Prostate gland (tissue), 2 donors: ENCODE measurements at regions not wholly inside any gene's neighbourhood (a gene's known extent, or its start where the extent isn't known, plus 50 kb on each side); places are given as distances from the start of the nearest gene placed in this dataset.

Experiments
- DNase-seq: peaks from one replicate; pipeline ENCODE4 v3.0.0-alpha.2; 2019; ENCODE audit warnings: low spot score
- H3K27ac ChIP-seq, 2 donors: fragments of 200-600 bp; sonication (generic); 2 replicates each; pipeline ENCODE4 v1.5.1; 2017 to 2019
- H3K27me3 ChIP-seq: fragments of 200-600 bp; sonication (generic); replicated peaks from 2 replicates; pipeline ENCODE4 v1.5.1; 2019; ENCODE audit not compliant: insufficient read depth
- H3K36me3 ChIP-seq, 2 donors: fragments of 200-600 bp; sonication (generic); 1 replicate in 1 of 2; 2 replicates in 1 of 2; pipeline versions ENCODE4 v1.5.1 to v1.8.1; 2017 to 2019
- H3K4me1 ChIP-seq: fragments of 200-600 bp; sonication (generic); replicated peaks from 2 replicates; pipeline ENCODE4 v1.5.1; 2019
- H3K4me3 ChIP-seq, 2 donors: fragments of 200-600 bp; sonication (generic); 2 replicates each; pipeline ENCODE4 v1.5.1; 2017 to 2019
- H3K9me3 ChIP-seq: fragments of 200-600 bp; sonication (generic); 2 replicates; pipeline ENCODE4 v1.5.1; 2017
- POLR2A ChIP-seq: fragments of 450-650 bp; IDR thresholded peaks from one replicate; pipeline ENCODE4 v1.6.1; 2016; ENCODE audit warnings: antibody characterized with exemption, mild to moderate bottlenecking
- POLR2AphosphoS5 ChIP-seq: sonication (generic); formaldehyde crosslinking; IDR thresholded peaks from one replicate; pipeline ENCODE4 v1.6.1; 2017; ENCODE audit warnings: antibody characterized with exemption
- WGBS: methylation state at CpG from one replicate; pipeline ENCODE4 v1.1.5; 2018; 5-methylcytosine and 5-hydroxymethylcytosine counted together
- intact Hi-C: fragments of 100-400 bp; cut with DNase I; formaldehyde crosslinking; loops from one replicate; pipeline ENCODE4 v1.14.2; 2022
- TF ChIP-seq, protein P1 (sequence below), 4 experiments: fragments of 200-600 bp in 2 of 4; fragments of 450-650 bp in 2 of 4; sonication (generic) in 2 of 4; IDR thresholded peaks; 1 replicate in 3 of 4; 2 replicates in 1 of 4; pipeline ENCODE4 v1.5.1; 2016 to 2019; ENCODE audit warnings: antibody characterized with exemption in 4 of 4, mild to moderate bottlenecking in 2 of 4, moderate library complexity in 2 of 4

DNA sequence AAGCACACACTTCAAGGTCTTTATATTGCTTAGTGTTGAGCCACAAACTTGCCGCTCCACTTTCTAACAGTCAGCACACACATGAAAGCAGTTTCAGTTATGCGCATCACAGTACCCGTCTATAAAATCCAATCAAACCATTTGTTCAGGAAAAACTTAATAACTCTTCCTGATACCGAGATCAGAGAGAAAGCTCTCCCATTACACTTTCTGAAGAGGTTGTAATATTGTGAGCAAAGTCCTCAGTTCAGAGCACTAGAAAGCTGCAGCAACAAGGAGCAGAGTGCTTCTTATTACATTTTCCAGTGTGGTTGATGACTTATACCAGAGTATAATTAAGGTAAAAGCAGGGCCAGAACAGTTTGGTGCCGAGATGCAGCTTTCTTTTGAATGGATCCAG, 102.8 kb upstream of the F3 start:
- no peaks in the 10 kb centered on the region for H3K36me3 ChIP-seq
- no peak overlapping the region for H3K4me3 ChIP-seq
- H3K27ac ChIP-seq: no peak overlapping the region
- 83% methylated on average over 5 of the region's 5 CpGs for WGBS
- H3K4me1 ChIP-seq: no peaks in the 10 kb centered on the region
- no peaks in the 10 kb centered on the region for H3K27me3 ChIP-seq
- no peak for DNase-seq
- intact Hi-C loops: no loop called here
- TF ChIP-seq, protein P1, sequence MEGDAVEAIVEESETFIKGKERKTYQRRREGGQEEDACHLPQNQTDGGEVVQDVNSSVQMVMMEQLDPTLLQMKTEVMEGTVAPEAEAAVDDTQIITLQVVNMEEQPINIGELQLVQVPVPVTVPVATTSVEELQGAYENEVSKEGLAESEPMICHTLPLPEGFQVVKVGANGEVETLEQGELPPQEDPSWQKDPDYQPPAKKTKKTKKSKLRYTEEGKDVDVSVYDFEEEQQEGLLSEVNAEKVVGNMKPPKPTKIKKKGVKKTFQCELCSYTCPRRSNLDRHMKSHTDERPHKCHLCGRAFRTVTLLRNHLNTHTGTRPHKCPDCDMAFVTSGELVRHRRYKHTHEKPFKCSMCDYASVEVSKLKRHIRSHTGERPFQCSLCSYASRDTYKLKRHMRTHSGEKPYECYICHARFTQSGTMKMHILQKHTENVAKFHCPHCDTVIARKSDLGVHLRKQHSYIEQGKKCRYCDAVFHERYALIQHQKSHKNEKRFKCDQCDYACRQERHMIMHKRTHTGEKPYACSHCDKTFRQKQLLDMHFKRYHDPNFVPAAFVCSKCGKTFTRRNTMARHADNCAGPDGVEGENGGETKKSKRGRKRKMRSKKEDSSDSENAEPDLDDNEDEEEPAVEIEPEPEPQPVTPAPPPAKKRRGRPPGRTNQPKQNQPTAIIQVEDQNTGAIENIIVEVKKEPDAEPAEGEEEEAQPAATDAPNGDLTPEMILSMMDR (IDR thresholded peaks at IDR 0.05): no peak
- H3K9me3 ChIP-seq: no peaks in the 10 kb centered on the region

DNA sequence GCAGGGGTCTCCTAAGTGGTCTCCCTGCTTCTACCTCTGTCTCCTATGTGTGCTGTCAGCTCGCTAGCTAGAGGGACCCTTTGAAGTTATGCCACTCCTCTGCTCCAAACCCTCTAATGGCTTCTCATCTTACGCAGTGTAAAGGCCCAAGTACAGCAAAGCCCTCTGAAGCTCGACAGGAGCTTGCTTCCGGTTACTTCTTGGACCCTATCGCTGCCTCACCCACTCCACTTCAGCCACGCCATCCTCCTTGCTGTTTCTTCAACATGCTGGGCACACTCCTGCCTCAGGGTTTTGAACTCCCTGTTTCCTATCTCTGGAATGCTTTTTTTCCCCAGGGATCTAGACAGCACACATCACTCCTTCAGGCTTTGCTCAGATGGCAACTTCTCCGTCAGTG, 102.3 kb upstream of the F3 start:
- TF ChIP-seq POLR2AphosphoS5 (no peak), POLR2A (no peak)
- TF ChIP-seq, protein P1 (IDR thresholded peaks at IDR 0.05): no peak
- no peaks in the 10 kb centered on the region for H3K27me3 ChIP-seq
- no peak overlapping the region for H3K27ac ChIP-seq
- no peak for DNase-seq
- H3K36me3 ChIP-seq: no peaks in the 10 kb centered on the region
- no peaks in the 10 kb centered on the region for H3K4me1 ChIP-seq
- intact Hi-C loops: no loop called here
- no peak overlapping the region for H3K4me3 ChIP-seq
- H3K9me3 ChIP-seq: no peaks in the 10 kb centered on the region
- 88% methylated on average over 7 of the region's 7 CpGs for WGBS

DNA sequence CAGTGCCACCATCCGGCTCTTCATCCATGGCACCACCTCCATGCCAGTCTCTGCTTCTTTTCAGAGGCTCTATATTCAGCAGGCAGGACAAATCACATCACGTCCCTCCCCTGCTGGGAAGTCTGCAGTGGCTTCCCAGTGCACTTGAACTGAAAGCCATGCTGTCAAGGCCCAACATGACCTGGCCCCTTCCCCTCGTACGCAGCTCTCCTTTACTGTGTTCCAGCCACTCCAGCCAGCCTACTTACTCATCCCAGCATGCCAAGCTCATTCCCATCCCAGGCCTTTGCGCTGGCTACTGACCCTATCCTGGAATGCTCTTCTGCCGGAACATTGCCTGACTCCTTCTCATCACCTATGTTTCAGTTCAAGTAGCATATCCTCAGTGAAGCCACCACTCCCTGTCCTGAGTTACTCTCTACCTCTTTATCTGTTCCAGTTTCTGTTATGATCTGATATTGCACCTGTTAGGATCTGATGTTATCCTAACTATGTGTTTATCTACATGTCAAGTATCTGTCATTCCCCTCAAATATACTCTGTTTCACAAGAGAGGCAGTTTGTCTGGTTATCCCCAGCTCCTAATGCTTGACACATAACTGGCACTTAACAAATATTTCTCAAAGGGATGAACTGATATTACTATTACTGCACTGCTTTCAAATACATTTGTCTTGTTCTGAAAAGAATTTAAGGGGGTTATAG, 101.2 kb upstream of the F3 start:
- H3K36me3 ChIP-seq: no peaks in the 10 kb centered on the region
- H3K27ac ChIP-seq: no peak overlapping the region
- DNase-seq: no peak
- 83% methylated on average over 6 of the region's 6 CpGs for WGBS
- no peak for TF ChIP-seq POLR2AphosphoS5
- TF ChIP-seq, protein P1 (IDR thresholded peaks at IDR 0.05): no peak
- TF ChIP-seq POLR2A: no peak
- H3K4me3 ChIP-seq: no peak overlapping the region
- H3K4me1 ChIP-seq: no peaks in the 10 kb centered on the region
- intact Hi-C loops: no loop called here
- H3K9me3 ChIP-seq: no peaks in the 10 kb centered on the region
- no peaks in the 10 kb centered on the region for H3K27me3 ChIP-seq

DNA sequence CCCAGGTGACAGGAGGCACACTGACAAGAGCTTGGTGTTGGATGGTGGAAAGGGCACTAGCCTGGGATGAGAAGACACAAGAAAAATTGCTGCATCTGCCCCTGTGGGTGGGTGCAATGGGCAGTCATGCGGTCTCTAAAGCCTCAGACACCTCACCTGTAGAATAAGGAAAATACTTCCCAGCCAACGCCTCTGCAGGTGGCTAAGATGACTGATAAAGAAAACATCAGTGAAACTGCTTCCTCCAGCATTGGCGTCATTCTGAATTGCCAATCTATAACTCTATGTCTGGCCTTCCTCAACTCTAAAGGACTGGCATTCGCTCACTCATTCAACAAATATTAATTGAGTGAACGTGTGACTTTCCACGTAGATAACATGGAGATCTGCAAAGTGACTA, 100.4 kb upstream of the F3 start:
- DNase-seq: no peak
- WGBS: 98% methylated on average over 6 of the region's 6 CpGs
- H3K4me1 ChIP-seq: no peaks in the 10 kb centered on the region
- H3K9me3 ChIP-seq: no peaks in the 10 kb centered on the region
- H3K27me3 ChIP-seq: no peaks in the 10 kb centered on the region
- TF ChIP-seq POLR2A: no peak
- no peak for TF ChIP-seq POLR2AphosphoS5
- TF ChIP-seq, protein P1 (IDR thresholded peaks at IDR 0.05): no peak
- no peak overlapping the region for H3K4me3 ChIP-seq
- no peak overlapping the region for H3K27ac ChIP-seq
- intact Hi-C loops: no loop called here
- no peaks in the 10 kb centered on the region for H3K36me3 ChIP-seq

DNA sequence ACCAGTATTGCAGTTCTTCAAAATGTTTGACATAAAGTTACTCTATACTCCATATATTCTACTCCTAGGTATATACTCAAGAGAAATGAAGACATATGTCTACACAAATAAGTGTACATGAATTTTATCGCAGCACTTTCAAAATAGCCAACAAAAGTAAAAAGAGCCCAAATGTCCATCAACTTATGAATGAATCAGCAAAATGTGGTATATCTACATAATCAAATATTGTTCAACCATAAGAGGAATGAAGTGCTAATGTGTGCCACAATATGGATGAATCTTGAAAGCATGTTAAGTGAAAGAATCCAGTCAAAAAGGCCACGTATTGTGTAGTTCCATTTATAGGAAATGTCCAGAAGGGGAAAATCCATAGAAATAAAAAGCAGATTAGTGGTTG, 98.6 kb upstream of the F3 start:
- WGBS: over 99% methylated on average over 2 of the region's 2 CpGs
- Histone ChIP-seq H3K27ac (no peak overlapping the region), H3K27me3 (no peaks in the 10 kb centered on the region), H3K4me1 (no peaks in the 10 kb centered on the region), H3K4me3 (no peak overlapping the region), H3K9me3 (no peaks in the 10 kb centered on the region), H3K36me3 (no peaks in the 10 kb centered on the region)
- no peak for DNase-seq
- no peak for TF ChIP-seq POLR2A
- TF ChIP-seq, protein P1 (IDR thresholded peaks at IDR 0.05): no peak
- no peak for TF ChIP-seq POLR2AphosphoS5
- intact Hi-C loops: no loop called here
